Uterus (tissue), 2 donors: ENCODE measurements at regions not wholly inside any gene's neighbourhood (a gene's known extent, or its start where the extent isn't known, plus 50 kb on each side); places are given as distances from the start of the nearest gene placed in this dataset.

Experiments
- CTCF ChIP-seq, 4 experiments: fragments of 200-600 bp in 2 of 4; fragments of 450-650 bp in 2 of 4; sonication (generic) in 2 of 4; IDR thresholded peaks; one replicate each; pipeline ENCODE4 v1.5.1; 2016 to 2019; ENCODE audit warnings: antibody characterized with exemption in 4 of 4, mild to moderate bottlenecking in 2 of 4, moderate library complexity in 1 of 4
- POLR2A ChIP-seq, 2 donors: fragments of 450-650 bp; IDR thresholded peaks; one replicate each; pipeline ENCODE4 v1.6.1; 2016; ENCODE audit warnings: antibody characterized with exemption in 2 of 2, mild to moderate bottlenecking in 1 of 2, moderate library complexity in 1 of 2

GRCh38 chr18:76668119-76668518 is 154.2 kb upstream of the ZNF236 start:
- TF ChIP-seq CTCF (IDR thresholded peaks at IDR 0.05) (no peak), POLR2A (IDR thresholded peaks at IDR 0.05) (no peak)
